Lung (tissue), 11 donors: ENCODE measurements at regions not wholly inside any gene's neighbourhood (a gene's known extent, or its start where the extent isn't known, plus 50 kb on each side); places are given as distances from the start of the nearest gene placed in this dataset.
A peak's percentile ranks its signal among the peaks of the same experiment; 100 is the strongest.

Experiments
- ATAC-seq: fragments of 200-7000 bp; cut with Tn5 transposase; one replicate; pipeline ENCODE4 v1.9.1; 2020; ENCODE audit warnings: moderate number of reproducible peaks; ENCODE audit not compliant: insufficient read depth, low FRiP score
- DNase-seq, 3 donors: peaks; one replicate each; pipeline ENCODE4 v3.0.0-alpha.2; 2013 to 2017
- H3K27ac ChIP-seq, 2 donors: one replicate each; pipeline ENCODE4 v1.5.1; 2013; ENCODE audit warnings: mild to moderate bottlenecking in 2 of 2, moderate library complexity in 2 of 2, control low read depth in 1 of 2, inconsistent platforms in 1 of 2, low read depth in 1 of 2, low read length in 1 of 2
- H3K27me3 ChIP-seq, 3 donors: one replicate each; pipeline ENCODE4 v1.5.1; 2013; ENCODE audit warnings: low read length in 2 of 3; ENCODE audit not compliant: control insufficient read depth in 3 of 3, insufficient read depth in 3 of 3
- H3K36me3 ChIP-seq, 4 donors: one replicate each; pipeline ENCODE4 v1.5.1; 2013; ENCODE audit warnings: low read length in 4 of 4, mild to moderate bottlenecking in 1 of 4, moderate library complexity in 1 of 4; ENCODE audit not compliant: control insufficient read depth in 4 of 4, insufficient read depth in 4 of 4
- H3K4me1 ChIP-seq, 5 donors: one replicate each; pipeline ENCODE4 v1.5.1; 2013; ENCODE audit warnings: low read length in 5 of 5, mild to moderate bottlenecking in 2 of 5, moderate library complexity in 1 of 5; ENCODE audit not compliant: control insufficient read depth in 5 of 5, insufficient read depth in 5 of 5
- H3K4me3 ChIP-seq: one replicate; pipeline ENCODE4 v1.5.1; 2013; ENCODE audit warnings: mild to moderate bottlenecking, control low read depth, moderate library complexity
- H3K9ac ChIP-seq, 2 donors: one replicate each; pipeline ENCODE4 v1.5.1; 2013; ENCODE audit warnings: low read length in 2 of 2, control low read depth in 1 of 2; ENCODE audit not compliant: insufficient read depth in 1 of 2
- H3K9me3 ChIP-seq, 4 donors: one replicate each; pipeline ENCODE4 v1.5.1; 2013; ENCODE audit warnings: low read length in 3 of 4, mild to moderate bottlenecking in 1 of 4, moderate library complexity in 1 of 4; ENCODE audit not compliant: control insufficient read depth in 4 of 4, insufficient read depth in 3 of 4
- CTCF ChIP-seq: IDR thresholded peaks from 2 replicates; pipeline ENCODE4 v1.5.1; 2012; ENCODE audit warnings: mild to moderate bottlenecking; ENCODE audit errors: control extremely low read depth, extremely low read depth
- WGBS, 2 donors: extraction: QIAGEN DNeasy Blood & Tissue Kit; methylation state at CpG; one replicate each; pipeline ENCODE4 v1.1.7; 2013; 5-methylcytosine and 5-hydroxymethylcytosine counted together
- donor health status: control.
- donor health status: control.
- donor health status: Bipolar disorder and iron deficiency.
- donor health status: healthy.
- donor health status: DM: yes; HTN: yes; CAD: no.

GRCh38 chr6:95185874-95186273, 391.5 kb upstream of the MANEA start:
- no peak overlapping the region for H3K4me3 ChIP-seq
- no peaks in the 10 kb centered on the region for H3K9me3 ChIP-seq
- H3K27me3 ChIP-seq, result no peaks in the 10 kb centered on the region
- no peak overlapping the region for H3K9ac ChIP-seq
- no peak for DNase-seq
- H3K27ac ChIP-seq, result no peak overlapping the region
- no peaks in the 10 kb centered on the region for H3K4me1 ChIP-seq
- TF ChIP-seq CTCF, result no peak
- no peak for ATAC-seq
- 52 to 57% methylated on average over 2 of the region's 2 CpGs for WGBS, 2 donors
- no peaks in the 10 kb centered on the region for H3K36me3 ChIP-seq

- no peaks in the 10 kb centered on the region for H3K4me1 ChIP-seq
- DNase-seq (no peak), ATAC-seq (no peak)
- WGBS, 2 donors, result 80 to 88% methylated on average over 1 of the region's 1 CpG
- H3K9me3 ChIP-seq, result no peaks in the 10 kb centered on the region
- H3K4me3 ChIP-seq, result no peak overlapping the region
- no peaks in the 10 kb centered on the region for H3K36me3 ChIP-seq
- H3K27me3 ChIP-seq, result no peaks in the 10 kb centered on the region
- no peak overlapping the region for H3K9ac ChIP-seq
- no peak overlapping the region for H3K27ac ChIP-seq
- no peak for TF ChIP-seq CTCF
Observed at GRCh38 chr6:95186710-95187109, 390.6 kb upstream of the MANEA start.

GRCh38 chr6:95197590-95197989, 379.7 kb upstream of the MANEA start:
- no peak for DNase-seq
- no peak overlapping the region for H3K27ac ChIP-seq
- no peaks in the 10 kb centered on the region for H3K9me3 ChIP-seq
- no peak for TF ChIP-seq CTCF
- no peak overlapping the region for H3K9ac ChIP-seq
- WGBS, 2 donors, result 87 to 88% methylated on average over 3 of the region's 3 CpGs
- no peaks in the 10 kb centered on the region for H3K27me3 ChIP-seq
- no peaks in the 10 kb centered on the region for H3K36me3 ChIP-seq
- ATAC-seq, result no peak
- no peak overlapping the region for H3K4me3 ChIP-seq
- H3K4me1 ChIP-seq, result no peaks in the 10 kb centered on the region

DNA sequence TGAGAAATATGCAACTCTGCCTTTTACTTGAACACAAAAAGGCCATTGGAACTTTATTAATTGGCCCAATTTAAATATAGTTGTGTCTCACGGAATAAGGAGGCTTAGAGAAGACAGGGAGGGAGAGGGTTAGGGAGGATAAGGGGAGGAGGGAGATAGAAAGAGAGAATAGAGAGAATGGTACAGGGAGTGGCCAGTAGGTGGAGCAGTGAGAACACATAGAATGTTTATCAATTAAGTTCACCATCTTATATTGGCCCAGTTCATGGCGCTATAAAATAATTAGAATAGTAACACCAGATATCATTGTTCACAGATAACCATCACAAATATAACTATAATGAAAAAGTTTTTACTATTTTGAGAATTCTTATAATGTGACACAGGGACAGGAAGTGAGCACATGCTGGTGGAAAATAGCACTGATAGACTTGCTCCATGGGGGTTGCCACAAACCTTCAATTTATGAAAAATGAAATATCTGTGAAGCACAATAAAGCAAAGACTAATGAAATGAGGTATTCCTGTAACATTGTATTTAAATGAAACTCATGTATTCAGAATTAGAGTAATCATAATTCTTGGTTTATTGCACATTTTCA, 374.1 kb upstream of the MANEA start:
- Histone ChIP-seq H3K9me3 (no peaks in the 10 kb centered on the region), H3K4me3 (no peak overlapping the region), H3K9ac (no peak overlapping the region), H3K27ac (no peak overlapping the region), H3K36me3 (no peaks in the 10 kb centered on the region), H3K27me3 (no peaks in the 10 kb centered on the region), H3K4me1 (no peaks in the 10 kb centered on the region)
- 50 to 60% methylated on average over 2 of the region's 2 CpGs for WGBS, 2 donors
- no peak for TF ChIP-seq CTCF
- DNase-seq, result peak in 2 of 3 donors; percentile 22 to 46
- ATAC-seq, result no peak
